HG02973 (cell line): ENCODE measurements at regions not wholly inside any gene's neighbourhood (a gene's known extent, or its start where the extent isn't known, plus 50 kb on each side); places are given as distances from the start of the nearest gene placed in this dataset.
"Not testable (repeated sequence)": the region's sequence is repeated elsewhere in the genome, so short reads cannot be mapped to it uniquely, and the experiment has no call there.

Experiments used
- ATAC-seq: cut with Tn5 transposase; IDR thresholded peaks from one replicate; pipeline ENCODE4 v1.9.1; 2021; ENCODE audit warnings: moderate library complexity; ENCODE audit not compliant: unreplicated experiment

- no peak for ATAC-seq
These were observed 582.3 kb downstream of the KCNH5 start for GRCh38 chr14:62462988-62463387.

- ATAC-seq, result no peak
These were observed 576.3 kb downstream of the KCNH5 start for GRCh38 chr14:62468946-62469345.

GRCh38 chr14:62470935-62471334 lies 574.3 kb downstream of the KCNH5 start:
- no peak for ATAC-seq

DNA sequence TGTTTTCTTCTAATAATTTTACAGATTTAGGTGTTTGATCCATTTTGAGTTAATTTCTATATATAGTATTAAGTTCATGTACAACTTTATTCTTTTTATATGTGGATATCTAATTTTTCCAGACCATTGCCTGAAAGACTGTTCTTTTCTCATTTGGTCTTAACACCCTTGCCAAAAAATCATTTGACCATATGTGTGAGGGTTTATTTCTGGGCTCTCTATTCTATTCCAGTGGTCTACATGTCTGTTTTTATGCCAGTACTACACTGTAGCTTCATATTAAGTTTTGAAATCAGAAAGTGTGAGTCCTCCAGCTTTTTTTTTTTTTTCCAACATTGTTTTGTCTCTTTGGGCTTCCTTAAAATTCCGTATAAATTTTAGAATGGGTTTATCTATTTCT lies 554.1 kb downstream of the KCNH5 start:
- no peak for ATAC-seq

- no peak for ATAC-seq
These were observed 547.5 kb downstream of the KCNH5 start for GRCh38 chr14:62497708-62498107.

- no peak for ATAC-seq
These were observed 544.1 kb downstream of the KCNH5 start for GRCh38 chr14:62501021-62501750.

DNA sequence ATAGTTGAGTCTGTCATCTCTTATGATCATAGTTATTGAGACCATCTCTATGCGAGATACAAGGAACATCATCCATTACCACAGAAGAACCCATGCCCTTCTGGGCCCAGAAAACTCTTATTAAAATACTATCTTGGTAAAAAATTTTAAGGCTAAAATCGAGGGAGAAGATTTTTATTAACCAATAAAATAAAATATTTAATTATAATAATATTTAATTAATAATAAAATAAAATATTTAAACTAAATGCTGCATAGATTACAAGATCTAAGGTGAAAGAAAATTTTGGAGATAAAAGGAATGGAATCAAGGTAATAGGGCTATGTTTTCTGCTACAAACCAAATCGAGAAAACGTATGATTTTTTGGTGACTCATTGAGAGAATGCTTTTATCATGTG lies 540.2 kb downstream of the KCNH5 start:
- ATAC-seq, result no peak

DNA sequence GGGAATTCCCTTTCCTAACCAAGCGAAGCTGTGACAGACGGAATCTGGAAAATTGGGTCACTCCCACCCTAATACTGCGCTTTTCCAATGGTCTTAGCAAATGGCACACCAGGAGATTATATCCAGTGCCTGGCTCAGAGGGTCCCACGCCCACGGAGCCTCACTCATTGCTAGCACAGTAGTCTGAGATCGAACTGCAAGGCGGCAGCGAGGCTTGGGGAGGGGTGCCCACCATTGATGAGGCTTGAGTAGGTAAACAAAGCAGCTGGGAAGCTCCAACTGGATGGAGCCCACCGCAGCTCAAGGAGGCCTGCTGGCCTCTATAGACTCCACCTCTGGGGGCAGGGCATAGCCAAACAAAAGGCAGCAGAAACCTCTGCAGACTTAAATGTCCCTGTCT lies 523.9 kb downstream of the KCNH5 start:
- not testable (repeated sequence) for ATAC-seq

DNA sequence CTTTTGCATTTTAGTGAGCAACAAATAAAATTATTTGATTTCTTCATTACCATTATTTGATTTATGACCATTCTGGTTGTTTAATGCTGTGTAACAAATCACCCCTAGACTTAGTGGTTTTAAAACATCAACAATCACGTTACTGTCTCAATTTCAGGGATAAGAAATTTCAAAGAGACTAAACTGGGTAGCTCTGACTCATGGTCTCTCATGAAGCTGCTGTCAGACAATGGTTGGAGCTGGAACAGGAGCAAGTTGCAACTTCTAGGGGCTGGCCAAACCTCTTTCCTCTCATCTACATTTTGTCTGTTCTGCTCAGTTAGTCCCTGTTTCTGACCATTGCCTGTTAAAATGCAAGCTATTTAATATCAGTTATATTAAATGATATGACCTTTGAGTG lies 517.0 kb downstream of the KCNH5 start:
- no peak for ATAC-seq

DNA sequence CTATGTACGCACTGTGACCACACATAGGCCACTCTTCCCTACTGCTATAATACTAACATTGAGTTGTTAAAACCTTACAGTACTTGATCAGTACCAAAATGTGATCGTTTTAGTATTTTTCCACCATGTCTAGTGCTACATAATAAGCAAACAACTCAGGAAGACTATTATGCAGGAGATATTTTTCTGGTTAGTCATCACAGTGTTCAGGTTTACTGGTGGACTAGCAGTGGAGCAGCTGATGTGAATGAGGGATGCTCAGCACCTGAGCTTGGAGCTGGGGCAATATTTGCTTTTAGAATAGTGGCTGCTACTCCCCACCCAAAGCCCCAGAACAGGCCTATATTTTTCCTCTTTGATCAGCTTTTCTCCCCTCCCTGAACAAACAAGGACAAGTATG lies 513.1 kb downstream of the KCNH5 start:
- no peak for ATAC-seq

DNA sequence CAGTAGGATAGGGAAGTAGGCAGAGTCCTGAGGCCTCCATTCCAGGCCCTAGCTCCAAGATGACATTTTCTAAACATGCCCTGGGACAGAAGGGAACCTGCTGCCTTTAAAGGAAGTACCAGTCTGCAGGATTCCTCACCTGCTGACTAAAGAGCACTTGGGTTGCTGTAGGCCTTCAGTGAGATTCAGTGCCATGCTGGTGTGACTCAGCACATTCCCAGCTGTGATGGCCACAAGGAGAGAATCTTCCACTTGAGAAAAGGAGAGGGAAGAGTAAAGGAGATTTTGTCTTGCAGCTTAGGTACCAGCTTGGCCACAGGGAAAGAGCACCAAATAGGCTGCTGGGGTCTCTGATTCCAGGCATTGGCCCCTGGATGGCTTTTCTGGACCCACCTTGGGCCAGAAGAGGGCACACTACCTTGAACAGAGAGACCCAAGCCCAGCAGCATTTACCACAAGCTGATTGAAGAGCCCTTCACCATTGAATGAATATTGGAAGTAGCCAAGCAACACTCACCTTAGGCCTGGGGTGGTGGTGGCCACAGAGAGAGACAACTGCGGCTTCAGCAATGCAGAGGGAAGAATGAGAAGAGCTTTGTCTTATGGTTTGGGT lies 498.3 kb downstream of the KCNH5 start:
- ATAC-seq, result no peak

DNA sequence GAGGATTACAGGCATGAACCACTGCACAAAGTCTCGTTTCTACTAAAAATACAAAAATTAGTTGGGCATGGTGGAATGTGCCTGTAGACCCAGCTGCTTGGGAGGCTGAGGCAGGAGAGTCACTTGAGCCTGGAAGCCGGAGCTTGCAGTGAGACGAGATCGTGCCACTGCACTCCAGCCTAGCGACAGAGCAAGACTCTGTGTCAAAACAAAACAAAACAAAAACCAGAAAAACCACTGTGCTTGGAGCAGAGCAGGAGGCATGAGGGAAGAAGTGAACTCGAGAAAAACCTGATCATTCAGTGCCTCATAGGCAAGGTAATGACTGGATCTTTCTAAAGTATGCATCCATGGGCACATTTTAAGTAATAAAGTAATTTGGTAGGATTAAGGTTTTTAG lies 487.8 kb downstream of the KCNH5 start:
- ATAC-seq, result no peak

GRCh38 chr14:62558451-62558850 lies 486.8 kb downstream of the KCNH5 start:
- no peak for ATAC-seq

GRCh38 chr14:62585247-62585646 lies 460.0 kb downstream of the KCNH5 start:
- ATAC-seq, result no peak

DNA sequence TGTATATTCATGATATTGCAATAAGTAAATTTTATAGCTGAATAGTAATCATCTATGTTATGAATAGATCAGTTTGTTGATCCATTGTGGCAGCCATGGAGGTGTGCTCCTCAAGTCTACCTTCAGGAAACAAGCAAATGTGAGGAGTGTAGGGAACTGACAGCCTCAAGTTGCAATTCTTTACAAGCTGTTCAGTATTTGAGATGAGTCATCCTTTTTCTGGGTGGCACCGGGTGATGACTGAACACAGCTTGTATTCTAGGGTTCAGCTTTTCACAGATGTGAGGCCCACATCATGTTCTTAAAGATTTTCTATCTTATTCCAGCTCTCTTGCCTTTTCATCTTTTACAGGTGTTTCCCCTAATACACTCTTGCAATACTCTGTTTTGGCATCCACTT lies 452.4 kb downstream of the KCNH5 start:
- no peak for ATAC-seq

GRCh38 chr14:62597143-62597542 lies 448.1 kb downstream of the KCNH5 start:
- ATAC-seq, result no peak

- no peak for ATAC-seq
These were observed 445.5 kb downstream of the KCNH5 start for GRCh38 chr14:62599616-62600385.

- no peak for ATAC-seq
These were observed 442.5 kb downstream of the KCNH5 start for GRCh38 chr14:62602712-62603111.

DNA sequence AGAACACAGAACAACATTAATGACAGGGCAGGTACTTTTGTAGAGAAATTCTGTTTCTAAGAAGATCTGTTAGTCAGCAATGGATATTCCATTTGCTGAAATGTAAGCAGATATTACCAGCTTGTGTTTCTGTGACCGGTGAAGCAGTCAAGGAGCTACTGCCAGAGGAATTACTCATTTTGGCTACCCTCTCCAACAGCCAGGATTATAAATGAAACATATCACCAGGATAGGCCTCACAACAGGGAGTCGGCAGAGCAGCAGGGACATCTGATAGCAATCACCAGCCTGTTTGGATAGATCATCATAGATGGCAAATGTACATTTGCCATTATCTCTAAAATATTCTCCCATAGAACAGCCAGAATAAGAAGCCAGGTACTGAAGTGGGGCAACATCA lies 440.7 kb downstream of the KCNH5 start:
- no peak for ATAC-seq

- no peak for ATAC-seq
These were observed 431.1 kb downstream of the KCNH5 start for GRCh38 chr14:62614122-62614521.

- no peak for ATAC-seq
These were observed 428.6 kb downstream of the KCNH5 start for GRCh38 chr14:62616668-62617067.

GRCh38 chr14:62626416-62626815 lies 418.8 kb downstream of the KCNH5 start:
- no peak for ATAC-seq
